Omental fat pad (tissue), 3 donors: ENCODE measurements at regions not wholly inside any gene's neighbourhood (a gene's known extent, or its start where the extent isn't known, plus 50 kb on each side); places are given as distances from the start of the nearest gene placed in this dataset.

Experiments used
- ATAC-seq: fragments of 150-250 bp; one replicate; pipeline ENCODE4 v1.9.1; 2016; ENCODE audit warnings: mild to moderate bottlenecking, moderate library complexity; ENCODE audit not compliant: low FRiP score
- DNase-seq: peaks from one replicate; pipeline ENCODE4 v3.0.0-alpha.2; 2019; ENCODE audit warnings: low spot score
- CTCF ChIP-seq, 3 donors: fragments of 450-650 bp; IDR thresholded peaks; one replicate each; pipeline ENCODE4 v1.5.1; 2016 to 2017; ENCODE audit warnings: antibody characterized with exemption in 3 of 3, mild to moderate bottlenecking in 3 of 3, moderate library complexity in 2 of 3

GRCh38 chr6:169850154-169850553 is 98.7 kb downstream of the ERMARD start:
- no peak for TF ChIP-seq CTCF (IDR thresholded peaks at IDR 0.05)
- DNase-seq (no peak), ATAC-seq (no peak)

- DNase-seq (no peak), ATAC-seq (no peak)
- no peak for TF ChIP-seq CTCF (IDR thresholded peaks at IDR 0.05)
These were observed 98.0 kb downstream of the ERMARD start for GRCh38 chr6:169849396-169849795.

GRCh38 chr6:169848946-169849345 is 97.5 kb downstream of the ERMARD start:
- DNase-seq (no peak), ATAC-seq (no peak)
- no peak for TF ChIP-seq CTCF (IDR thresholded peaks at IDR 0.05)

GRCh38 chr6:169847901-169848311 is 96.5 kb downstream of the ERMARD start:
- no peak for ATAC-seq
- no peak for TF ChIP-seq CTCF (IDR thresholded peaks at IDR 0.05)
- no peak for DNase-seq

- ATAC-seq (no peak), DNase-seq (no peak)
These were observed 95.8 kb downstream of the ERMARD start for GRCh38 chr6:169847141-169847674.

GRCh38 chr6:169846286-169847056 is 95.0 kb downstream of the ERMARD start:
- DNase-seq: no peak
- TF ChIP-seq CTCF (IDR thresholded peaks at IDR 0.05): no peak
- no peak for ATAC-seq

More at GRCh38 chr6:169847141-169847674, 95.8 kb downstream of the ERMARD start:
- TF ChIP-seq CTCF (IDR thresholded peaks at IDR 0.05): no peak
